HTR-8/SVneo (cell line): ENCODE measurements at regions not wholly inside any gene's neighbourhood (a gene's known extent, or its start where the extent isn't known, plus 50 kb on each side); places are given as distances from the start of the nearest gene placed in this dataset.
A peak's percentile ranks its signal among the peaks of the same experiment; 100 is the strongest.
"Not testable (repeated sequence)": the region's sequence is repeated elsewhere in the genome, so short reads cannot be mapped to it uniquely, and the experiment has no call there.

ENCODE experiments used
- DNase-seq: peaks from one replicate; pipeline ENCODE4 v3.0.0; 2011; ENCODE audit warnings: low spot score, mixed read lengths; ENCODE audit not compliant: insufficient read length
- FAIRE-seq: peaks from 2 replicates; lab custom pipeline; 2011; peaks lifted over from hg19 to GRCh38; lab: Jason Lieb, UNC

DNA sequence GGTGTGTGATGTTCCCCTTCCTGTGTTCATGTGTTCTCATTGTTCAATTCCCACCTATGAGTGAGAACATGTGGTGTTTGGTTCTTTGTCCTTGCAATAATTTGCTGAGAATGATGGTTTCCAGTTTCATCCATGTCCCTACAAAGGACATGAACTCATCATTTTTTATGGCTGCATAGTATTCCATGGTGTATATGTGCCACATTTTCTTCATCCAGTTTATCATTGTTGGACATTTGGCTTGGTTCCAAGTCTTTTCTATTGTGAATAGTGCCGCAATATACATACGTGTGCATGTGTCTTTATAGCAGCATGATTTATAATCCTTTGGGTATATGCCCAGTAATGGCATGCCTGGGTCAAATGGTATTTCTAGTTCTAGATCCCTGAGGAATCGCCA is 197.5 kb downstream of the ESM1 start:
- FAIRE-seq, DNase-seq: not testable (repeated sequence)

DNA sequence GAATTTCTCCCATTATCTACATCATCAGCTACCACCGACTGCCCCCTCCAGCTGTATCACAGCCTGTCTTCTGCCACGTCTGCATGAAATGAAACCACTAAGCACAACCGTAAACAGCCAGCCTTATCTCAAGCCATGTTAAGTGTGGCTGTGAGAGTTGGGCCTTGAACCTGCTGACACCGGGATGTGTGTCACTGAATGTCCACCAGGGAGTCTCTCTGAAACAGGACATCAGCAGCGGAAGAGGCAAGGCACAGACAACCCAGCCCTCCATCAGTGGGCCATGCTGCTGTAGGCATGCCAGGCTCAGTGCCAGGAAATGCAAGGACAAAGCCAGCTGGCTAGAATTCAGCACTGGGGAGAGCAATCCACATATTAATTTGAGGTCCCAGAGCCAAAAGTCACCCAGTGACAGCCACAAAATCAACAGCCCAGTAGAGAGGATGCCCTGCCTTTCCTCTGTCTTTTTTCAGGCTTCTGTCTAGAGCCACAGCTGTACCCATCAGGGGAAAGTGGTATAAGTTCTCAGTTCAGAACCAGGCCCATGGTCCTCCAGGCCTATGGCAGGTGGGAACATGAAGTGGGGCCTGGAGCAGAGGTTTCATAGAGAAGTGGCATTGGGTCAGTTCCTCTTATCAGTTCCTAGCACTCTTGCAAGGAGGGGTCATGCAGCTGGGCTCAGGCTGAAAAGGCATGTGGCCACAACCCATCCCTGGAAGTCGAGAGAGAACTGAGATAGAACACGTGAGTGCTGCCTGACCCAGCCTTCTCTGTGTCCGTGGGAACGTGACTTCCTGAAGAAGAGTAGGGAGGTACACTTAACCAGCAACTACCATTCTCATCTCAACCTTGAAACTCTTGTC is 199.4 kb downstream of the ESM1 start:
- DNase-seq: no peak
- FAIRE-seq: no peak

DNA sequence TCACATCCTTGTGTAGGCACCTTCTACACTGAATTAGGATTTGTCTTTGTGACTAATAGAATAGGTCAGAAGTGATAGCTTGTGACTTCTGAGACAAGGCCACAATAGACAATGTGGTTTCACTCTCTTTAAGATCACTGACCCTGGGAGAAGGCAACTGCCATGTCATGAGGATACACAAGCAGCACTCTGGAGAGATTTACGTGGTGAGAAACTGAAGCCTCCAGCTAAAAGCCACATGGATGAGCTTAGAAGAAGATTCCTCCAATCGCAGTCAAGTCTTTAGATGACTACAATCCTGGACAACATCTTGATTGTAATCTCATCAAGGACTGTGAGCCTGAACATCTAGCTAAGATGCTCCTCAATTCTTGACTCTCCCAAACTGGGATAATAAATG is 206.6 kb downstream of the ESM1 start:
- no peak for FAIRE-seq
- DNase-seq: no peak

DNA sequence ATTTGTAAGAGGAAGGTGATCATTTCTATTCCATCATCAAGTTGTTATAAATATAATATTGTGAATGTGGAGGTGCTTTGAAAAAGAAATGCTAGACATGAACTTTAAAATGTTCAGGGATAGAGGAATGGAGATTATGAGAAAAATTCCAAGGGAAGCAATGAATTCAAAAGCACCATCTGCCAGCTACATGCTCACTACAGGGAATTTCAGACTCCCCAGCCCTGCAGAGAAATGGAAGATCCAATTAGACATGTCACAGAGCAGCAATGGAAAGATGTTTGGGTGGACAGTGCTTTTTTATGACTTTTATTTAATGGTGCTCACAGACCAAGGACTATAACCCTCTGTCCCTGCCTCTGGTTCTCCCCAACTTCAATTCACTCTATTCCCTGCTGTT is 209.7 kb downstream of the ESM1 start:
- no peak for DNase-seq
- FAIRE-seq: no peak

DNA sequence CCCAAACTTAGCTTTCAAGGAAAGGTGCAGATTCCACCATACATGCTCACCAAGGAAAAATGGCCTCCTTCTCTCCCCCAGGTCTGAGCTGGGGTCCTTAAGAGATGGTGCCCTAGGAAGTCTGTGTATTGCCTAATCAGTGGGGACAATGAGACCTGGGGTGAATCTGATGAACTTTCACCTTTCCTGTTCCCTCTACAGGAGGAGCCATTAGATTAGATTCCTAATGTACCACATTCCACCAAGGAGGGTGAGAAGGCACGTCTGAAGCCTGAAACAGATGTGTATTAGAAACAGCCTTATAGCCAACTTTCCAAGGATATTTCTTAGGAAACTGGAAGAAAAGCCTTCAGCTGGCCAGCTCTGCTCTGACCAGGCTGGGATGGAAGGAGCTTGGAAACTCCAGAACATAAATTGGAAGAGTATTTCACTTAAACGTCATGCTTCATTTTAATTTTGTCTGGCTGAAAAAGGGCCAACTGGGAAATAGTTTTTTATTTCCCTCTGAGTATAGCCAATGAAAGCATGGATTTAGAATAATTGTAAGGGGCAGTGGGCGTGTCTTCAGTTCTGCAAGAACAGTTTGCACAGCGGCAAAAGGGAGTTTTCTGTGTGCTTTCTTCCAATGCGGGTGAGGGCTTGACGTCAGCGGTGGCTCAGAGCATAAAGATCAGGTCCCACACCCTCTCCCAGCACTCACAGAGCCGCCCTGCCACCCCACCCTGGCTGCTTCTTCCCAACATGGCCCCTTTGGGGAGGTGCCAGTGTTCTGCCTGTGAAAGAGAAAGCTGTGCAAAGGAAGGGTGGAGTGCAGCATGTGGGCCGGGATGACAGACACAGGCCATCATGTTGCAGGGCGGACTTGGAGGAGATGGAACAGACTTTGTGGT is 210.9 kb downstream of the ESM1 start:
- no peak for DNase-seq

DNA sequence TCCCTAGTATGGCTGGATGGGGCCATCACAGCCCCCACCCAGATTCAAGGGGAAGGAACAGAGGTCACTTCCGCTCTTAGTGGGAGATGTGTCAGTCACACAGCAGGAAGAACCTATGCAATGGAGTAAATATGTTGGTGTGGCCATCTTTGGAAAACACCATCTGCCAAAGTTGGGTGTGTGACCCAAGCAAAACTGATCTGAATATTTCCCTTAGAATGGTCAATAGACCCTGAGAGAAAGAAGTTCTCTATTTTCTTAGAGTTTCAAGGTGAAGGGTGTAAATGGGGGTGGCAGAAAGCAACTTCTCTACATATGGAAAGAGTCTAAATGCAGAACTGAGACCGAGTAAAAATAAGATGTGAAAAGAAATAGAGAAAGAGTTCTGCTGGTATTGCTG is 212.7 kb downstream of the ESM1 start:
- FAIRE-seq (peak; percentile 51), DNase-seq (no peak)

More for the DNA sequence above, 210.9 kb downstream of the ESM1 start:
- FAIRE-seq: peak; percentile 58

DNA sequence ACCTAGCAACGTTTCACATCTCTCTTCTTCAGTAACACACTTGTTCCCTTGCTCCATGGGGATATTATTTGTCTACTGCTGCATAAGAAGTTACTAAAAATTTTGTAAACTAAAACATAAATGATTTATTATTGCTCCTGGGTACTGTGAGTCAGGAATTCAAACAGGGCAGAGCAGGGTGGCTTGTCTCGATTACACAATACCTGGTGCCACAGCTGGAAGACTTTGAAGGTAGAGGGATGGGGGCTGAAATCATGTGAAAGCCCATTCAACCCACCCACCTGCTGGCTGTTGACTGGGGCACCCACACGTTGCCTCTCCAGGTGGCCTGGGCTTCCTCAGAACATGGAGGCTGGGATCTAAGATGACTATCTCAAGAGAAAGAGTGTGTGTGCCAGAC is 213.2 kb downstream of the ESM1 start:
- FAIRE-seq (no peak), DNase-seq (no peak)

DNA sequence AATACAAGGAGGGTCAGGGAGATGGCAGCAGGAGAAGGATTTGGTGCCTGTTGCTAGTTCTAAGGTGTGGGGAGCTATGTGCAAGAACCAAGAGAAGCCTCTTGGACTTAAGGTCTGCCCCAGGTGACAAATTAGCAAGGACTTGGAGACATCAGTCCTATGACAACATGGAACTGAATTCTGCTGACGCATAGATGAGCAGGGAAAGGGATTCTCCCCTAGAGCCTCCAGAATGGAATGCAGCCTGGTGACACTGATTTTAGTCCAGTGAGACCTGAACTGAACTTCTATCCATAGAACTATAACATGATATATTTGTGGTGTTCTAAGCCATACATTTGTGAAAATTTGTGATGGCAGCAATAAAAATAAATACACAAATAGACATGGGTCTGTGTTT is 215.6 kb downstream of the ESM1 start:
- DNase-seq (no peak), FAIRE-seq (no peak)

DNA sequence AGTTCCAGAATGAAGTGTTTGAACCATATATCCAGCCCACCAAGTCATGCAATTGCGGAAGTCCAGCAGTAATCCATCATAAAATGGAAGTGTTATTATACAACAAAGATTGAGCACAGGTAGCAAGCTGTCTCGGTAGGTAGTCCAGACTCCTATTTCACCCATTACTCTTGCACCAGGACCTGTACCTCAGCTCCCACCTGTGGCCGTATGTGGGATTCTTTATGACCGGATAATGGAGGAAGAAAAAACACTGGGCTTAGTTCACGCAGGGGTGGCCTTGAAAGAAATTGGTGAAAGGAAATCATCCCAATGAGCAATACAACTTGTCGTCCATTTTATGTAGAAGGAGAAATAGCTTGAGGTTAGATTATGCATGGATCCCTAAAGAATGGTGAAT is 216.3 kb downstream of the ESM1 start:
- FAIRE-seq: peak; percentile 79
- no peak for DNase-seq

DNA sequence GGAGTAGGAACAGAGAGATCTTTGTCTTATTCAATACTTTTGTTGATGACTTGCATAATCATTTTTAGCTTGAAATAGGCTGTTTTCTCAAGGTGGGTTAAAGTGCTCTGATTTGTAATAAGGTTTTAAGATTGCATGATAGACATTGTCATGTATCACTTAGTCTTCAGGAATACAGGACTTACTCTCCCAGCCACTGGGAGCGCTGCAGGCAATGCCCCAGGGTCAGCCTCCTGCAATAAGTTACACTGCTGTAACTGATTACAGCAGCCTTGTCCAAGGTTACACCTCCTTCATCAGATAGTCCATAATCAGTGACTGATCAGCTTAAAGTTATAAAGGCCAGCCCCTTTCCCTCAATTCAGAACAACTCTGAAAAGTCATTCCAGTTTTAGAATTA is 218.6 kb downstream of the ESM1 start:
- peak; percentile 85 for FAIRE-seq
- no peak for DNase-seq

DNA sequence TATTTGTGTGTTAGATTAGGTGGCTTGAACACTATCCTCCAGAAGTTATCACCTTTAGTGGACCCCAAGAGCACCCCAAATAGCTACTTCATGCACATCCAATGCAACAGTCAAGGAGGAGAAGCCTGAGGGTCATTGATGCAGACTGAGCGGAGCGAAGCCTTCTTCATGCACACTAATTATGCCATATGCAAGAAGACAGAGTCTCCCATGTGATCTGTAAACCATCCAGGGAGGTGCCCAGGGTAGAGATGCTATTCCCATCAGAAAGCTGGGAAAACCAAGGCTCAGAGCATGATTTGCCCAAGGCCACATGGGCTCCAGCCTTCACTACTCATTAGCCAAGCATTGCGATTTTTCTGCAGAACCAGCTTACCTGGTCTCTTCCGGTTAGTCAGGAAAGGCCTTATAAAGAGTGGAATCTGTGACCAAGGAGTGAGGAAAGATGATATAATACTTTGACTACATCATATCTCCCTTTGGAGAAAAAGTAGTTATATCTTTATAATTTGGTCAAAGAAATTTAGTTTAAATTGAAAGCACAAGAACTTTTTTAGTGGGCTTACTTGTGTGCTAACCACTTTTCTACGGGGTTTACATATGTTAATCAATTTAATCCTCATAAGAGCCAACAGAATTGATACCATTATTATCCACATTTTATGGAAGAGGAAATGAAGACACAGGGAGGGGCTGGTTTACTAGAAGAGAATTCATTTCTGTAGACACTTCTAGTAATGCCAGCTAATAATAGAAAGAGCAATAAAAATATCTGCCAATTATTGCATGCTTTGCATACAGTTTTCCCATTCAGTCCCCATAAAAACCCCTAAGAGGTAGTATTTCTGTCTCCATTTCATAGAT is 220.0 kb downstream of the ESM1 start:
- FAIRE-seq (no peak), DNase-seq (no peak)

DNA sequence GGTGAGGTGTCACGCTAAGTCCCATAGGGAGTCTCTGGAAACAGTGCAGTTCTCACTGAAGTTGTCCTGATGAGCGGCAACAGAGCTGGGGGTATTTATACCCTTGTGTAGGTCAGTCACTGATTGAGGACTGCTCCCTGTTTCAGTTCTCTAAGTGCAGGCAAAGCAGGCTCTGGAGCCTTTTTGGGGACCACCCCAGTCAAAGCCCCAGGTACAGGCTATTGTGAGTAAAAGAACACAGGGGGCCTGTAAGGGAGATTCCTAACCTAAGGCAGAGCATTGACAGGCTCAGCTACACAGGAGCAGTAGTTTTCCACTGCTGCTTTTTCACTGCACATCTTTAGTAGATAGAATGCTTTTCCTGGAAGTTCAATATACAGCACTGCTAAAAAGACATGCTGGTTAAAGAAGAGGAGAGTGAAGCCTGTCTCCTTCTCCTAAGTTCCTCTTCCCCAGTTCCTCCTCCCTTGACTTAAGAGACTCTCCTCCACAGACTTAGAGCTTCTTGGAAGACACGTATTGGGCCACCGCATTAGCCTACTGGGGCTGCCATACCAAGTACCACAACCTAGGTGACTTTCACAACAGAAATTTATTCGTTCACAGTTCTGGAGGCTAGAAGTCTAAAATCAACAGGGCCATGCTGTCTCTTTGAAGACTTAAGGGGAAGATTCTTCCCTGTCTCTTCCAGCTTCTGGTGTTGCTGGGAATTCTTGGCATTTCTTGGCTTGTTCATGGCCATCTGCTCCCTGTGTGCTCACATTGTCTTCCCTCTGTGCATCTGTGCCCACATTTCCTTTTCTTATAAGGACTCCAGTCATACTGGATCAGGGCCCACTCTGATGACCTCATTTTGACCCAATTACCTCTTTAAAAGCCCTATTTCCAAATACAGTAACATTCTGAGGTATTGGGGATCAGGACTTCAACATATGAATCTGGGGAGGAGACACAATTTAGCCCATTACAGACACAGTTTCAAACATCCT is 221.0 kb downstream of the ESM1 start:
- FAIRE-seq: no peak

DNA sequence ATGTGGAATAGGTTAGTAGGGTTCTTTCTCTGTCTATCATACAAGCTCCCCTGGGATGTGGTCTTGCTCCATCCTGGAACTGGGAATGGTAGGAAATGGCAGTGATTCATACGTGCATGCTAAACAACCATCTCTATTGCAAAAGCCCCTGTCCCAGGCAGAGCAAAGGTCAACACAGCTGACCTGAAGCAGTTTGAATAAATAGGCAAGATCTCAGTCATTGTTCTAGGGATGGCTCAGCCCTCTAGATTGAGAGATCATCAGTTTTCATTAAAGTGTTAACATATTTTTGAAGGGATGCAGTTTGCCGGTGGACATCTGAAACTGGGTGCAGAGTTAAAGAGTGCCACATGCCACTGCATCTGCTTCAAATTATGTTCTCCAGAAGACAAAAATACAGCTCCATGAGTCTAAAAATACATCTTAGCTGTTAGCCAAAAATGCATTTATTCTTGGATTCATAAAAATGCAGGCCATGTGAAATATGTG is 224.1 kb downstream of the ESM1 start:
- no peak for FAIRE-seq
- DNase-seq: no peak

More for the DNA sequence above, 221.0 kb downstream of the ESM1 start:
- DNase-seq: no peak

DNA sequence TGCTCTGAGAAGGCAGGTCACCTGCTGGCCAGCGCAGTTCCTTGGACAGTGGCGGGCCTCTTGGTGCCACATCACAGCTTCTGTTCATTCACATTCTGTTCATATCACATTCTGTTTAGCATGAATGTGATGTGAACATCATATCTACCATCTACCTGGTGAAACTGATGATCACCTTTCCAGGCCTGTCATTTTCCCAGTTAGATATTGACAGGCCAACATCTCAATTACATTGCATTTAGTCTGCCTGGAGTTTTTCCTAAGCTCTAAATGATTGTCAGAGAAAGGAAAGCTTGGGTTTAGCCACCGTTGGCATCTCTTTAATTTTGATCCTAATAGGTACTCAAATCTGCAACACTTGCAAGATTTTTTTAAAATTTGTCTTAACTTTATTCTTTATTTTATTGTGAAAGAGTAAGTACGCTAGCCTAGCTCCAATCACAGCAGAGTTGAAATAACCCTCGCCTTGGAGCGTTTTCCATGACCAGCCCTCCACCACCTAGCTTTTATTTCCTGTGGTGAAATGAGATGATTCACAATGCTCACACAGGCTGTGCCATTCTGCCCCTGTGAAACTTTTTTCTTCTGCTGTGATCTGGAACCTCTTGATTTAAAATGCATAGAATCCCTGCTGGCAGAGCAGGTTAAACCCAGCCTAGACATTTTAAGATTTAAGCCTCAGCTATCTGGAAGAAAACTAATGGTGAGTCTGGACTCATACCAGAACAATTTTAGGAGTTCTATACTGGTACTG is 225.0 kb downstream of the ESM1 start:
- DNase-seq: no peak
- peak; percentile 51 for FAIRE-seq

DNA sequence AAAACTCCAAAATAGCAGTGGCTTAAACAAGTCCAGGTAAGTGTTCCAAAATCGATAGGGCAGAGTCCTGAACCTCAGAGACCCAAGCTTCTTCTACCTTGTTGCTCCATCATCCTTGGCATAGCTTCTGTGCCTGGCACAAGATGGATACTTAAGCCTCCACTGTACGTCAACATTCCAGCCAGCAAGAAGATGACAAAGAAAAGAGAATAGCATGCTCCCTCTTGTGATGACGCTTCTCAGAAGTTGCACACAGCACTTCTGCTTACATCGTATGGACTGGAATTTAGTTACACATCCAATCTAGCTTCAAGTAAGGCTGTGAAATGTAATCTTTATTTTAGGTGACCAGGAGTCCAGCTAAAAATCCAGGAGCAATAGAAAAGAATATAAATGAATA is 227.4 kb downstream of the ESM1 start:
- peak; percentile 51 for FAIRE-seq

DNA sequence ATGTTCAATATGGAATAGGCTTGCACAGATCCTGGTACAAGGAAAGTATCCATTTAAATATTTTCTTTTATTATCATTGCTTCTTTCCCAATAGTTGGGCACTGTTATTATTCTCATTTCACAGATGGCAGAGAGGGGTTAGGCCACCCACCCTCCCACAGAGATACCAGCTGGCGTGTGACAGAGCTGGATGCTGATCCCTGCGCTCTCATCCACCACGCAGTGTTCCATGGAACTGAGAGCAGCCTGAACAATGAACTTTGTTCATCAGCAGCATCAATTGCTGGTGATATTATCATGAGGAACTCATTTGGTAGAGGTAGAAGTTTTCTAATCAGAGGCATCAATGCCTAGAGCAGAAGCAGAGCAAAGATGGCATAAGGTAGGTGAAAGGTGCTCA is 227.9 kb downstream of the ESM1 start:
- no peak for FAIRE-seq
- DNase-seq: no peak

More for the DNA sequence above, 227.4 kb downstream of the ESM1 start:
- no peak for DNase-seq

DNA sequence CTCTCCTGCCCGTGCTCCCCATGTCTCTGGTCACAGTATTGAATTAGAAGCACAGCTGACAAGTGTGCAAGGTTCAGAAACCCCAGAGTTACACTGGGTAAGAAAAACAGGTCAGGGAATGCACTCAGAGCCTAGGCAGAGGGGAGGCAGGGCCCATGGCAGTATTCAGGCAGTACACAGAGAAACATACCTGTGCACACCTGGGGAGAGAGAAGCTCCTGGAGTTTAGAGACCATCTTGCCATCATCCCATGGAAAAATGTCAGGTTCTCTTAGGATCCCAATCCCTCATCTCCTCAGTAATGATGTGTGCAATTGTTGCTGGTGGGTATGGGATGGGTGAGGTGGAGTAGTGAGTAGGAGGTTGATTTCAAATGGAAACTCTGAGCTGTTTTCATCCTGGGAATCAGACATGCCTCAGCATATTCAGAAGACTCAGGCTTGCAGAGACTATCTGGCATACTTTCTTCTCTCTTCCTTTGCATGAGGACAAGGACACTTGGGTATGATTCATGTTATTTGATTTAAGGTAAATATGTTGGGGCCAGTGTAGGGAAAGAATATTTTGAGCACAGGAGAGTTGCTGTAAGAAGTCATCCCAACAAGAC is 228.5 kb downstream of the ESM1 start:
- DNase-seq (no peak), FAIRE-seq (no peak)

DNA sequence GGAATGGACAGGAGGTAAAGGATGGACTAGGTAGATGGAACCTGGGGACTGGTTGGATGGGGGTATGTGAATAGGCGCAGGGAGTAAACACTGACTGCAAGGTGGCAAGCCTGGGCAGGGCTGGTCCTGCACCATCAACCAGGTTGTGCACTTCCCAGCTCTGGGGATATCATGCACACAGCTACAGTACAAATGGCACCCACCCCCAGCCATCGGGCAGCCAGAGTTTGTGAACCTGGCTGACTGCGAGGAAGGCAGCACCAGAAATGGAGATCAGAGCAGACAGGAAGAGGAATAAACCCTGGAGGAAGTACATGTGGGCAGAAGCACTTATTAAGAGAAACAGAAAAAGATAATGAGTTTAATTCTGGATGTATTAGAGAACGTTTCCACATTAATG is 229.1 kb downstream of the ESM1 start:
- DNase-seq: no peak

More for the DNA sequence above, 229.1 kb downstream of the ESM1 start:
- FAIRE-seq: no peak
